Endodermal cell (in vitro differentiated cells): ENCODE measurements at regions not wholly inside any gene's neighbourhood (a gene's known extent, or its start where the extent isn't known, plus 50 kb on each side); places are given as distances from the start of the nearest gene placed in this dataset.
A peak's percentile ranks its signal among the peaks of the same experiment; 100 is the strongest.

Source experiments
- DNase-seq: peaks from one replicate; pipeline ENCODE4 v3.0.0-alpha.2; 2017
- H3K27ac ChIP-seq: 2 replicates; pipeline ENCODE4 v1.5.1; 2013; ENCODE audit warnings: mild to moderate bottlenecking, low read depth, low read length, moderate library complexity
- H3K27me3 ChIP-seq: 2 replicates; pipeline ENCODE4 v1.6.1; 2013; ENCODE audit warnings: mild to moderate bottlenecking, low read length, moderate library complexity; ENCODE audit not compliant: insufficient read depth, control insufficient read depth, poor library complexity, severe bottlenecking
- H3K36me3 ChIP-seq: 2 replicates; pipeline ENCODE4 v1.7.0; 2013; ENCODE audit warnings: mild to moderate bottlenecking, low read length, moderate library complexity; ENCODE audit not compliant: control insufficient read depth, insufficient read depth
- H3K4me1 ChIP-seq: one replicate; pipeline ENCODE4 v1.7.0; 2013; ENCODE audit warnings: low read length; ENCODE audit not compliant: control insufficient read depth, insufficient read depth
- H3K4me3 ChIP-seq: 2 replicates; pipeline ENCODE4 v1.5.1; 2013; ENCODE audit warnings: mild to moderate bottlenecking, low read length, moderate library complexity
- H3K9ac ChIP-seq: 2 replicates; pipeline ENCODE4 v1.6.1; 2013; ENCODE audit warnings: mild to moderate bottlenecking, low read length, moderate library complexity; ENCODE audit not compliant: poor library complexity, severe bottlenecking; ENCODE audit errors: extremely low read depth
- H3K9me3 ChIP-seq: 2 replicates; pipeline ENCODE4 v1.6.1; 2013; ENCODE audit warnings: mild to moderate bottlenecking, low read length, moderate library complexity; ENCODE audit not compliant: control insufficient read depth
- H3K27ac Mint-ChIP-seq: 2 replicates; pipeline ENCODE4 v1.8.0; 2020; ENCODE audit warnings: mixed read lengths
- H3K27me3 Mint-ChIP-seq: 2 replicates; pipeline ENCODE4 v1.8.0; 2021; ENCODE audit warnings: mild to moderate bottlenecking, mixed read lengths; ENCODE audit not compliant: insufficient read depth
- H3K36me3 Mint-ChIP-seq: 2 replicates; pipeline ENCODE4 v1.8.0; 2020; ENCODE audit warnings: low read depth, mixed read lengths
- H3K4me1 Mint-ChIP-seq: 2 replicates; pipeline ENCODE4 v1.8.0; 2020; ENCODE audit warnings: mixed read lengths
- H3K4me3 Mint-ChIP-seq: 2 replicates; pipeline ENCODE4 v1.8.0; 2020; ENCODE audit warnings: mild to moderate bottlenecking, moderate library complexity, mixed read lengths
- H3K9me3 Mint-ChIP-seq: 2 replicates; pipeline ENCODE4 v1.8.0; 2020; ENCODE audit warnings: mild to moderate bottlenecking, mixed read lengths
- CTCF ChIP-seq: fragments of 200-600 bp; sonication (generic); conservative IDR thresholded peaks from 2 replicates; pipeline ENCODE4 v1.5.0; 2021; ENCODE audit warnings: antibody characterized with exemption, mild to moderate bottlenecking
- WGBS, 2 experiments: methylation state at CpG; one replicate each; pipeline versions ENCODE4 v1.1.5 to v1.1.7; 2013; ENCODE audit warnings: missing lambda C conversion rate in 2 of 2, mixed read lengths in 1 of 2; ENCODE audit not compliant: insufficient coverage in 1 of 2, insufficient read length in 1 of 2; 5-methylcytosine and 5-hydroxymethylcytosine counted together

GRCh38 chr11:19519912-19520641 lies 192.6 kb upstream of the NAV2 start:
- H3K27me3 ChIP-seq, result no peaks in the 10 kb centered on the region

GRCh38 chr11:19519353-19519752 lies 193.3 kb upstream of the NAV2 start:
- Mint-ChIP-seq H3K4me1 (peaks cover 23% of the 10 kb centered on the region), H3K27me3 (peaks cover 23% of the 10 kb centered on the region), H3K4me3 (no peak overlapping the region), H3K9me3 (no peaks in the 10 kb centered on the region), H3K36me3 (no peaks in the 10 kb centered on the region), H3K27ac (no peak overlapping the region)
- peak overlapping the region; percentile 6 for H3K27ac ChIP-seq
- no peaks in the 10 kb centered on the region for H3K36me3 ChIP-seq
- no peak for DNase-seq
- H3K9ac ChIP-seq, result no peak overlapping the region
- TF ChIP-seq CTCF, result no peak
- no peak overlapping the region for H3K4me3 ChIP-seq
- peaks cover 3% of the 10 kb centered on the region for H3K4me1 ChIP-seq
- no peaks in the 10 kb centered on the region for H3K27me3 ChIP-seq
- 67 to 68% methylated on average over 4 of the region's 4 CpGs for WGBS, 2 experiments
- no peaks in the 10 kb centered on the region for H3K9me3 ChIP-seq

More at GRCh38 chr11:19519912-19520641, 192.6 kb upstream of the NAV2 start:
- 88% methylated on average over 7 to 8 of the region's 8 CpGs for WGBS, 2 experiments
- Histone ChIP-seq H3K9ac (no peak overlapping the region), H3K36me3 (no peaks in the 10 kb centered on the region), H3K4me3 (no peak overlapping the region), H3K4me1 (peaks cover 6% of the 10 kb centered on the region), H3K27ac (peak overlapping the region; percentile 11), H3K9me3 (no peaks in the 10 kb centered on the region)
- no peak for TF ChIP-seq CTCF
- Mint-ChIP-seq H3K27ac (no peak overlapping the region), H3K36me3 (no peaks in the 10 kb centered on the region), H3K4me1 (peaks cover 31% of the 10 kb centered on the region), H3K4me3 (no peak overlapping the region), H3K9me3 (no peaks in the 10 kb centered on the region), H3K27me3 (peaks cover 23% of the 10 kb centered on the region)
- no peak for DNase-seq

- peaks cover 4% of the 10 kb centered on the region for H3K27me3 Mint-ChIP-seq
- H3K4me3 Mint-ChIP-seq, result no peak overlapping the region
- H3K36me3 ChIP-seq, result no peaks in the 10 kb centered on the region
- TF ChIP-seq CTCF, result no peak
- no peak overlapping the region for H3K27ac Mint-ChIP-seq
- H3K4me1 Mint-ChIP-seq, result peaks cover 6% of the 10 kb centered on the region
- no peak overlapping the region for H3K27ac ChIP-seq
- H3K4me1 ChIP-seq, result no peaks in the 10 kb centered on the region
- H3K9ac ChIP-seq, result no peak overlapping the region
- H3K9me3 Mint-ChIP-seq, result no peaks in the 10 kb centered on the region
- H3K9me3 ChIP-seq, result no peaks in the 10 kb centered on the region
- H3K36me3 Mint-ChIP-seq, result no peaks in the 10 kb centered on the region
- H3K4me3 ChIP-seq, result no peak overlapping the region
- H3K27me3 ChIP-seq, result no peaks in the 10 kb centered on the region
- 89 to 100% methylated on average over 2 of the region's 2 CpGs for WGBS, 2 experiments
- no peak for DNase-seq
Observed at GRCh38 chr11:19513253-19513652, 199.4 kb upstream of the NAV2 start.
